GM10266 (cell line): ENCODE measurements at regions not wholly inside any gene's neighbourhood (a gene's known extent, or its start where the extent isn't known, plus 50 kb on each side); places are given as distances from the start of the nearest gene placed in this dataset.

Experiments used
- DNase-seq: peaks from one replicate; pipeline ENCODE4 v3.0.0; 2012; ENCODE audit errors: extremely low spot score
- TF ChIP-seq, protein P1 (sequence below): IDR thresholded peaks from 2 replicates; pipeline ENCODE4 v1.5.1; 2012; ENCODE audit warnings: mild to moderate bottlenecking, low read depth; ENCODE audit not compliant: control insufficient read depth, insufficient read depth; ENCODE audit errors: missing control alignments

DNA sequence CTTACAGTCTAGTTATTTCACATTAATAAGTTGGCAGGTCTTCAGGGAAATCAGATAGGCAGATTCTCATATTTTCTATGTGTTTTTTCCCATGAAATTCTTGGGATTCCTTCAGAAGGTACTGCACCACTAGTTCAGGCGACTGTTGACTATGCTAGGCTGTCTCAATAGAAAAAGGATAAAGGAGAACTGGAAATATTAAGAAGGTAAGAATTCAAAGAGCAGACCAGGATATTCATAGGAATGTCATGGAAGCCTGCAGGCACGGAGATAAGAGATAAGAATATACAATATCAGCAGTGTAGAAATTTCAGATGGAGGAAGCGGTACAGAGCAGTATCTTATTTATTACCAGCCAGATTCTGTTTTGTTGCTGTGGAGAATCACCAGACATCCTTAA, 432.1 kb upstream of the MDFIC2 start:
- TF ChIP-seq, protein P1, sequence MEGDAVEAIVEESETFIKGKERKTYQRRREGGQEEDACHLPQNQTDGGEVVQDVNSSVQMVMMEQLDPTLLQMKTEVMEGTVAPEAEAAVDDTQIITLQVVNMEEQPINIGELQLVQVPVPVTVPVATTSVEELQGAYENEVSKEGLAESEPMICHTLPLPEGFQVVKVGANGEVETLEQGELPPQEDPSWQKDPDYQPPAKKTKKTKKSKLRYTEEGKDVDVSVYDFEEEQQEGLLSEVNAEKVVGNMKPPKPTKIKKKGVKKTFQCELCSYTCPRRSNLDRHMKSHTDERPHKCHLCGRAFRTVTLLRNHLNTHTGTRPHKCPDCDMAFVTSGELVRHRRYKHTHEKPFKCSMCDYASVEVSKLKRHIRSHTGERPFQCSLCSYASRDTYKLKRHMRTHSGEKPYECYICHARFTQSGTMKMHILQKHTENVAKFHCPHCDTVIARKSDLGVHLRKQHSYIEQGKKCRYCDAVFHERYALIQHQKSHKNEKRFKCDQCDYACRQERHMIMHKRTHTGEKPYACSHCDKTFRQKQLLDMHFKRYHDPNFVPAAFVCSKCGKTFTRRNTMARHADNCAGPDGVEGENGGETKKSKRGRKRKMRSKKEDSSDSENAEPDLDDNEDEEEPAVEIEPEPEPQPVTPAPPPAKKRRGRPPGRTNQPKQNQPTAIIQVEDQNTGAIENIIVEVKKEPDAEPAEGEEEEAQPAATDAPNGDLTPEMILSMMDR, result no peak
- DNase-seq, result no peak

DNA sequence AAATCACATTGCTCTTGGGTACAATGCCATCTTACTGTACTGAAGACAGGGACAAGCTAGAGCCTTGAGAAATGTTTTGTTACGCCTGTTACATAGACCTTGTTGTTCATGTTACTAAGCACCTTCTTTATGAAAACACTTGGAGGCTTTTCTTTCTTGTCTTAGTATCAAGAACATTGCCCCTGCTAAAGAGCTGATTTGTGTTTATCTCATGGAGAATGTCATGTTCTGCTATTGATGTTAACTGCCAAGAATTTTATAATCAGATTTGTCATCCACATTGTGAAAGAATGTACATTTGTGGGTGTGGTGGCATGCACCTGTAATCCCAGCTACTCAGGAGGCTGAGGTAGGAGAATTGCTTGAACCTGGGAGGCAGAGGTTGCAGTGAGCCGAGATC, 431.3 kb upstream of the MDFIC2 start:
- TF ChIP-seq, protein P1, result no peak
- DNase-seq, result no peak

DNA sequence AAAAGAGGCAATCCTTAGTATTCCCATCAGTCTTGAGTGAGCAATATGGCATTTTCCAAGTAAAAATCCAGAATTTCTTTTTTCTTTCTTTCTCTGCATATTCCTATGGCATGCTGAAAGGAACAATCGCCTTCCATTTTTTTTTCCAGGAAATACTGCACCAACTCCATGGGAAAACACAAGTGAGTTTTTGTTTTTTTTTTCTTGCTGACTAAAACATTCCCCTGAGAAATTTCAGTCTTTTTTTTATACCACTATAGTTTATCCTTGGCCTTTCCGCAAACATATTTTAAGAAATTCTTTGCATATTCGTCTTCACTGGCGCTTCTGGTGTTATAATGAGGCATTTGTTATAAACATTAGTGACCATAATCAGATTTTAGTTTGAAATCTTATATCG, 429.6 kb upstream of the MDFIC2 start:
- TF ChIP-seq, protein P1, result no peak
- no peak for DNase-seq

DNA sequence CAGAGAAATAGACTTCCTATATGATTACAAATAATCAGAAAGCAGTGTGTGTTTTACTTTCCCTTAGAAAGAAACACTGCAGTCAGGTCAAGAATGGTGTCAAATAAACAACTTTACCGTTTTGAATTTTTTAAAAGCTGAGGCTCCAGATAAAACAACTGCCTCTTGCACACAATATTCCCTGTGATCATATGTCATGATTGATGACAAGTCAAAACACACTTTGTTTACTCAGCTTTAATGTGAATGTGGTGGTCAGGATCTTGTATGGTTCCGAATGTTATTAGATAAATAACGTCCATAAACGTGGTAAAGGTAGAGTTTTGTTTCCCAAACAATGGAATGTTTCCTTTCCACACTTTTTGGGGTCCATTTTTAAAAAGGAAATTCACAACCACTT, 428.4 kb upstream of the MDFIC2 start:
- DNase-seq, result no peak
- TF ChIP-seq, protein P1, result no peak

DNA sequence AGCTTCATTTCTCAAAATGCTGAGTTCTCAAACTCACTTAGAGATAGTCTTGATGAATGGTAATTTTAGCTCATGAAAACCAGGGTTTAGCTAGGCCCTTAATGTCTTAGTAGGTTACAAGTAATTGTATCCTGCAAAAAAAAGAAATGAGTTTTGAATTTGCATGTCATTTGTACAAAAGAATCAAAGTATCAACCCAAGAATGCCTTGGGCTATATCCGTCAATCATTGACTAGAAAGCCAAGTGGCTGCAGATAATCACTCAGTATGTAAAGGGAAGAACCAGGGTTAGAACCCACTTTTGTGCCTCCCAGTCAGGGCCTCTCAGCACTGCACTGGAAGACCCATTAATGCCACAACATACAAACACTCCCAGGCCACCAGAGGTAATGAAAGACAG, 427.6 kb upstream of the MDFIC2 start:
- DNase-seq, result no peak
- TF ChIP-seq, protein P1, result no peak

DNA sequence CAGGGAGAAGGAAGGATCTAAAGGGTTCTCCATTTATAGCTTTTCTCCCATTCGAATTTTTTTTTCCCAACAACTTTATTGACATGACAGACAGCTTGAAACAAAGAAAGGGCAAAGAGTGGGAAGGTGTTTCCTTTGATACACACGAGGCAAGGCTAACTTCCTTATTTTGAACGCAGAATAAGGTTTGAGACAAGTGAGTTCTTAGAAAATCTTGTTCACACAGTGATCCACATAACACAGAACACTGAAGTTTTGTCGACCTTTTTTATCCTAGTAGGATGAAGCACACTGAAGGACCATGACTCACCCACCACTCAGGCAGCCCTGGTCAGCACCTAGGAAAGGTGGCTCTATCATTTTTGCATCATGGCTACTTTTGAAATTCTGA, 425.8 kb upstream of the MDFIC2 start:
- TF ChIP-seq, protein P1, result no peak
- no peak for DNase-seq

DNA sequence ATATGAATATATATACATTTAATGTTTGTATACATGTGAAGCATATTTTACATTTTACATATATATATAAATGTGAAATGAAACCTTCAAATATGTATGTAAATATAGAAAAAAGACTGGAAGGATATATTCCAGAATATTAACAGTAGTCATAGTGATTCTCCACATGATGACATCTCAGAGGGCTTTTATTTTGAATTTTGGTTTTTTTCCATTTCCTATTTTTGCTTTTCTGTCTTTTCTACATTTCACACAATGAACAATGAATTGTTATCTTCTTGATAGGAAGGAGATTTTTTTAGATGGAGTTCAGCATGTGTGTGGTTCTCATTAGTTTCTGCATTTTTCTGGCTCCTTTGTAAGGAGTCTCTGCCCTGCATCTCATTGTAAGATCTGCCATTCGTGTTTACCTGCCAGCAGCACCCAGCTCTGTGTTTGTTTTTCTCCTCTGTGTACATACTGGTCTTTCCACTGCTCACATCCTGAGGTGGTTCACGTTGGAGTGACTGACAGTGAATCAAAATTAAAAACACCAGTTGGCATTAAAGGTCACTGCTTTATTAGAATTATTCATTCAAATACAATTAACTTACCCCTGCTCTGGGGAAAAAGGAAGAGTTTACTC, 425.3 kb upstream of the MDFIC2 start:
- TF ChIP-seq, protein P1, result no peak
- no peak for DNase-seq
